Neural cell (in vitro differentiated cells): ENCODE measurements at regions not wholly inside any gene's neighbourhood (a gene's known extent, or its start where the extent isn't known, plus 50 kb on each side); places are given as distances from the start of the nearest gene placed in this dataset.

Experiments used
- H2AFZ ChIP-seq: fragments of 200-600, 300-800 bp; sonication (generic), shearing (Covaris generic); 2 replicates; pipeline ENCODE4 v1.6.0; 2014; ENCODE audit warnings: low read depth, mild to moderate bottlenecking, antibody characterized with exemption, low read length, moderate library complexity
- H3F3A ChIP-seq: fragments of 200-600 bp; shearing (Covaris generic); 2 replicates; pipeline ENCODE4 v1.6.1; 2016; ENCODE audit warnings: mild to moderate bottlenecking, moderate library complexity, mixed read lengths, antibody characterized with exemption, low read length; ENCODE audit not compliant: insufficient read depth, poor library complexity, severe bottlenecking
- H3K27ac ChIP-seq: fragments of 200-600, 300-800 bp; sonication (generic), shearing (Covaris generic); 2 replicates; pipeline ENCODE4 v1.5.1; 2014; ENCODE audit warnings: mild to moderate bottlenecking, low read length, moderate library complexity
- H3K27me3 ChIP-seq: fragments of 300-800, 200-600 bp; sonication (generic), shearing (Covaris generic); 2 replicates; pipeline ENCODE4 v1.6.0; 2014; ENCODE audit warnings: mild to moderate bottlenecking, low read depth, low read length, moderate library complexity; ENCODE audit not compliant: insufficient read depth
- H3K36me3 ChIP-seq: fragments of 300-800, 200-600 bp; sonication (generic), shearing (Covaris generic); 2 replicates; pipeline ENCODE4 v1.5.1; 2014; ENCODE audit warnings: mild to moderate bottlenecking, antibody characterized with exemption, low read length, moderate library complexity; ENCODE audit not compliant: insufficient read depth
- H3K4me2 ChIP-seq: fragments of 300-800, 200-600 bp; sonication (generic), shearing (Covaris generic); 2 replicates; pipeline ENCODE4 v1.6.0; 2014; ENCODE audit warnings: mild to moderate bottlenecking, low read length
- H3K4me3 ChIP-seq: fragments of 300-800, 200-600 bp; sonication (generic), shearing (Covaris generic); 2 replicates; pipeline ENCODE4 v1.5.1; 2014; ENCODE audit warnings: mild to moderate bottlenecking, low read length, moderate library complexity
- H3K79me2 ChIP-seq: fragments of 200-600 bp; shearing (Covaris generic); replicated peaks from 2 replicates; pipeline ENCODE4 v1.6.0; 2014; ENCODE audit warnings: mild to moderate bottlenecking, low read length, moderate library complexity; ENCODE audit not compliant: insufficient read depth
- H3K9ac ChIP-seq: fragments of 300-800, 200-600 bp; sonication (generic), shearing (Covaris generic); 2 replicates; pipeline ENCODE4 v1.6.1; 2016; ENCODE audit warnings: mild to moderate bottlenecking, low read length, mixed read lengths
- H3K9me2 ChIP-seq: fragments of 200-600 bp; shearing (Covaris generic); 2 replicates; pipeline ENCODE4 v1.6.1; 2016; ENCODE audit warnings: mild to moderate bottlenecking, low read length, mixed read lengths; ENCODE audit not compliant: insufficient read depth
- H3K9me3 ChIP-seq: fragments of 200-600, 300-800 bp; sonication (generic), shearing (Covaris generic); 2 replicates; pipeline ENCODE4 v1.6.1; 2016; ENCODE audit warnings: mild to moderate bottlenecking, mixed run types, low read length, moderate library complexity, mixed read lengths
- H4K20me1 ChIP-seq: fragments of 200-600 bp; shearing (Covaris generic); 2 replicates; pipeline ENCODE4 v1.6.1; 2016; ENCODE audit warnings: mild to moderate bottlenecking, mixed run types; ENCODE audit not compliant: insufficient read depth
- CTCF ChIP-seq: fragments of 450-650 bp; IDR thresholded peaks from 2 replicates; pipeline ENCODE4 v1.5.1; 2014; ENCODE audit warnings: antibody characterized with exemption, mild to moderate bottlenecking, moderate library complexity; ENCODE audit not compliant: poor library complexity, severe bottlenecking
- EP300 ChIP-seq: fragments of 450-650 bp; conservative IDR thresholded peaks from 2 replicates; pipeline ENCODE4 v1.6.1; 2014; ENCODE audit warnings: antibody characterized with exemption, mild to moderate bottlenecking, moderate library complexity; ENCODE audit not compliant: poor library complexity, severe bottlenecking
- EZH2 ChIP-seq: fragments of 200-600, 300-800 bp; shearing (Covaris generic), sonication (generic); IDR thresholded peaks from 2 replicates; pipeline ENCODE4 v1.6.1; 2014; ENCODE audit warnings: antibody characterized with exemption, low read length, borderline replicate concordance, mild to moderate bottlenecking; ENCODE audit not compliant: insufficient read depth, poor library complexity, severe bottlenecking
- MXI1 ChIP-seq: fragments of 450-650 bp; conservative IDR thresholded peaks from 2 replicates; pipeline ENCODE4 v1.6.1; 2014; ENCODE audit warnings: antibody characterized with exemption, mild to moderate bottlenecking; ENCODE audit not compliant: poor library complexity, severe bottlenecking
- POLR2AphosphoS5 ChIP-seq: IDR thresholded peaks from 2 replicates; pipeline ENCODE4 v1.6.1; 2012
- RAD21 ChIP-seq: fragments of 450-650 bp; conservative IDR thresholded peaks from 2 replicates; pipeline ENCODE4 v1.6.1; 2014; ENCODE audit warnings: antibody characterized with exemption, mild to moderate bottlenecking, moderate library complexity
- REST ChIP-seq: IDR thresholded peaks from 2 replicates; pipeline ENCODE4 v1.6.1; 2012; ENCODE audit warnings: borderline replicate concordance
- SMC3 ChIP-seq: fragments of 450-650 bp; conservative IDR thresholded peaks from 2 replicates; pipeline ENCODE4 v1.6.1; 2014; ENCODE audit warnings: antibody characterized with exemption, mild to moderate bottlenecking, moderate library complexity; ENCODE audit not compliant: poor library complexity
- TAF1 ChIP-seq: IDR thresholded peaks from 2 replicates; pipeline ENCODE4 v1.6.1; 2012; ENCODE audit warnings: low read depth

- Histone ChIP-seq H3K27ac (peak overlapping the region; percentile 32), H3K9me3 (no peaks in the 10 kb centered on the region), H3F3A (peaks cover 7% of the 10 kb centered on the region), H3K4me3 (peak overlapping the region; percentile 51), H3K36me3 (no peaks in the 10 kb centered on the region), H3K9me2 (no peaks in the 10 kb centered on the region), H3K4me2 (peak overlapping the region; percentile 18), H3K9ac (peak overlapping the region; percentile 45), H4K20me1 (no peaks in the 10 kb centered on the region), H2AFZ (peak overlapping the region; percentile 35), H3K27me3 (peaks cover 28% of the 10 kb centered on the region), H3K79me2 (no peaks in the 10 kb centered on the region)
- TF ChIP-seq REST (peak; percentile 97), POLR2AphosphoS5 (peak; percentile 69), TAF1 (no peak), SMC3 (peak; percentile 10), EP300 (no peak)
Observed at GRCh38 chr1:68293609-68294366, 61.5 kb upstream of the WLS start.

- Histone ChIP-seq H3K36me3 (no peaks in the 10 kb centered on the region), H2AFZ (no peak overlapping the region), H3K4me3 (peak overlapping the region; percentile 51), H3K4me2 (peak overlapping the region; percentile 18), H3K27me3 (peaks cover 21% of the 10 kb centered on the region), H3K9ac (peak overlapping the region; percentile 45), H3K79me2 (no peaks in the 10 kb centered on the region), H3K9me3 (no peaks in the 10 kb centered on the region), H3K27ac (peak overlapping the region; percentile 32), H4K20me1 (no peaks in the 10 kb centered on the region), H3F3A (peaks cover 7% of the 10 kb centered on the region), H3K9me2 (no peaks in the 10 kb centered on the region)
- TF ChIP-seq POLR2AphosphoS5 (no peak), EP300 (no peak), TAF1 (no peak), RAD21 (no peak)
Observed at GRCh38 chr1:68293122-68293521, 60.8 kb upstream of the WLS start.

- H3K9me2 ChIP-seq = no peaks in the 10 kb centered on the region
- no peak overlapping the region for H3K4me3 ChIP-seq
- no peaks in the 10 kb centered on the region for H4K20me1 ChIP-seq
- no peak overlapping the region for H3K27ac ChIP-seq
- H3K4me2 ChIP-seq = no peak overlapping the region
- no peaks in the 10 kb centered on the region for H3K36me3 ChIP-seq
- peaks cover 7% of the 10 kb centered on the region for H3F3A ChIP-seq
- H3K9me3 ChIP-seq = no peaks in the 10 kb centered on the region
- H2AFZ ChIP-seq = no peak overlapping the region
- no peaks in the 10 kb centered on the region for H3K79me2 ChIP-seq
- TF ChIP-seq EP300 (no peak), REST (no peak), TAF1 (no peak), RAD21 (no peak), CTCF (no peak), MXI1 (no peak), SMC3 (no peak), POLR2AphosphoS5 (no peak), EZH2 (no peak)
- H3K9ac ChIP-seq = no peak overlapping the region
- H3K27me3 ChIP-seq = peaks cover 10% of the 10 kb centered on the region
Observed at GRCh38 chr1:68291688-68292384, 59.5 kb upstream of the WLS start.
